ENCODE measurements at regions not wholly inside any gene's neighbourhood (a gene's known extent, or its start where the extent isn't known, plus 50 kb on each side); places are given as distances from the start of the nearest gene placed in this dataset.
"Not testable (repeated sequence)": the region's sequence is repeated elsewhere in the genome, so short reads cannot be mapped to it uniquely, and the experiment has no call there.

GRCh38 chr7:94174956-94175355, 170.8 kb upstream of the BET1 start:
- DNase-seq (ENCODE audit: low spot score) = no peak

GRCh38 chr7:94176694-94177200, 172.6 kb upstream of the BET1 start:
- no peak for DNase-seq (ENCODE audit: low spot score)

- no peak for DNase-seq (ENCODE audit: low spot score)
Observed at GRCh38 chr7:94177441-94177840, 173.3 kb upstream of the BET1 start.

GRCh38 chr7:94178230-94178629, 174.1 kb upstream of the BET1 start:
- DNase-seq (ENCODE audit: low spot score) = no peak

- no peak for DNase-seq (ENCODE audit: low spot score)
Observed at GRCh38 chr7:94179466-94179865, 175.3 kb upstream of the BET1 start.

GRCh38 chr7:94182066-94182465, 177.9 kb upstream of the BET1 start:
- DNase-seq (ENCODE audit: low spot score) = no peak

GRCh38 chr7:94182721-94183120, 178.6 kb upstream of the BET1 start:
- DNase-seq (ENCODE audit: low spot score) = no peak

- DNase-seq (ENCODE audit: low spot score) = no peak
Observed at GRCh38 chr7:94183289-94183749, 179.2 kb upstream of the BET1 start.

GRCh38 chr7:94183891-94184290, 179.7 kb upstream of the BET1 start:
- DNase-seq (ENCODE audit: low spot score) = no peak

- DNase-seq (ENCODE audit: low spot score) = no peak
Observed at GRCh38 chr7:94188350-94188749, 184.2 kb upstream of the BET1 start.

GRCh38 chr7:94190599-94191061, 186.5 kb upstream of the BET1 start:
- DNase-seq (ENCODE audit: low spot score) = no peak

GRCh38 chr7:94194426-94194825, 190.3 kb upstream of the BET1 start:
- DNase-seq (ENCODE audit: low spot score) = not testable (repeated sequence)

- DNase-seq (ENCODE audit: low spot score) = no peak
Observed at GRCh38 chr7:94195201-94195600, 191.0 kb upstream of the BET1 start.

- DNase-seq (ENCODE audit: low spot score) = no peak
Observed at GRCh38 chr7:94195813-94196212, 191.7 kb upstream of the BET1 start.

- DNase-seq (ENCODE audit: low spot score) = no peak
Observed at GRCh38 chr7:94205529-94205928, 189.2 kb upstream of the COL1A2 start.

- DNase-seq (ENCODE audit: low spot score) = no peak
Observed at GRCh38 chr7:94206295-94206694, 188.4 kb upstream of the COL1A2 start.

- no peak for DNase-seq (ENCODE audit: low spot score)
Observed at GRCh38 chr7:94212160-94212559, 182.5 kb upstream of the COL1A2 start.

GRCh38 chr7:94216944-94217461, 177.7 kb upstream of the COL1A2 start:
- no peak for DNase-seq (ENCODE audit: low spot score)

GRCh38 chr7:94217766-94218165, 176.9 kb upstream of the COL1A2 start:
- no peak for DNase-seq (ENCODE audit: low spot score)

GRCh38 chr7:94222516-94222915, 172.2 kb upstream of the COL1A2 start:
- no peak for DNase-seq (ENCODE audit: low spot score)

GRCh38 chr7:94223375-94224084, 171.2 kb upstream of the COL1A2 start:
- DNase-seq (ENCODE audit: low spot score) = peak; percentile 43

GRCh38 chr7:94228223-94228622, 166.5 kb upstream of the COL1A2 start:
- no peak for DNase-seq (ENCODE audit: low spot score)

GRCh38 chr7:94228678-94229077, 166.0 kb upstream of the COL1A2 start:
- DNase-seq (ENCODE audit: low spot score) = no peak

- DNase-seq (ENCODE audit: low spot score) = no peak
Observed at GRCh38 chr7:94231305-94231704, 163.4 kb upstream of the COL1A2 start.
